Stimulated activated CD8-positive, alpha-beta memory T cell treated with anti-CD3 and anti-CD28 coated beads, Interleukin-2, amount 100 ng/mL, for 1 hour (primary cell): ENCODE measurements at regions not wholly inside any gene's neighbourhood (a gene's known extent, or its start where the extent isn't known, plus 50 kb on each side); places are given as distances from the start of the nearest gene placed in this dataset.

ENCODE experiments used
- DNase-seq, 2 donors: peaks; one replicate each; pipeline ENCODE4 v3.0.0-alpha.2; 2020; ENCODE audit warnings: low read depth in 2 of 2

GRCh38 chr10:62631241-62631640 lies 173.3 kb upstream of the ADO start:
- no peak for DNase-seq

DNA sequence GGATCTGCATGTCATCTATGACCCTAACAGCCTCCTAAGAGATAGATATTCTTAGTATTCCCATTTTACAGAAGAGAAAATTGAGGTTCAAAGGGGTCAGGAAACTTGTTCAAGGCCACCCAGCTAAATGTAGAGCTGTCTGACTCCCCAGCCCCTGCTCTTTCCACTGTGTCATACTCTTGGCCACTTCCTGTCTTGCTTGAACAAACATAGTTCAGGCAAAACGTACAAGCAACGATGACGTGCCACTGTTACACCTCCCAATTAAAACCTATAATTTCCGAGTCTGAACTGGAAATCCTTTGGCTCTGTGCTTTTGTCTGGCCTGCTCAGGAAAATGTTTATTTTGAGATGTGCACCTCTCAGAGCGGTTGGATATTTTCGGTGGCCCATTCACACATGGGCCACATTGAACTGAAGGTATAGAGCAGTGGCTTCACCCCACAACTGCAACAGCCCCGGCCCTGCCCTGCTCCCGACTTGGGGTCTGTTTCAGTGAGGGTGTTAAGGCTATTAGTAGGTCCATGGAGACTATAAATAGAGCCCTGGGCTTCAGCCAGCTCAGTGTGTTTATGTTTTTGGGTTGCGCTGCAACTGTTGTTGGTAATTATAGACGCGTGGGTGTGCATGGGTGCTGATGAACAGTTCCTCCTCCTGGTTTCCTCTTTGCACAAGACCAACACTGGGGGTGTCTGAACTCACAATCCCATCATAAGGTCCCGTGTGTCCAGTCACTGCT lies 172.3 kb upstream of the ADO start:
- DNase-seq = peak; percentile 26 to 45

DNA sequence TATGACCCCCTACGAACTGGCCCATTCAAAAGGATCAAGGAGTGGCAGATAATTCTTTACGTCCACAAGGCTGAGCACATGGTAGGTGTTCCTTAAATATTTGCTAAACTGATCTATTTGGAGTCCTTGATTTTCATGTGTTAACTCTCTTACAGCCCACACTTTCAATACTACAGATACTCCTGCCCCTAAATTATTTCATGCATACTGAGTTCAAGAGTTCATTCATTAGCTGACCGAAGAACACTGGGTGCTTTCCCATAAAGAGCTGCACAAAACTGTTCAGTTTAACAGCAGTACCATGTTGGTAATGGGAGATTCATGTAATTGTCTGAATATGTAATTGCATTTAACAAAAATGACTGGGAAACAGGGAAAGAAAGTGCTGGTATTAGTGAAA lies 170.5 kb upstream of the ADO start:
- DNase-seq = no peak

GRCh38 chr10:62634576-62634975 lies 169.9 kb upstream of the ADO start:
- no peak for DNase-seq

- no peak for DNase-seq
These were observed 169.4 kb upstream of the ADO start for GRCh38 chr10:62635127-62635526.

- DNase-seq = no peak
These were observed 167.7 kb upstream of the ADO start for GRCh38 chr10:62636825-62637248.

DNA sequence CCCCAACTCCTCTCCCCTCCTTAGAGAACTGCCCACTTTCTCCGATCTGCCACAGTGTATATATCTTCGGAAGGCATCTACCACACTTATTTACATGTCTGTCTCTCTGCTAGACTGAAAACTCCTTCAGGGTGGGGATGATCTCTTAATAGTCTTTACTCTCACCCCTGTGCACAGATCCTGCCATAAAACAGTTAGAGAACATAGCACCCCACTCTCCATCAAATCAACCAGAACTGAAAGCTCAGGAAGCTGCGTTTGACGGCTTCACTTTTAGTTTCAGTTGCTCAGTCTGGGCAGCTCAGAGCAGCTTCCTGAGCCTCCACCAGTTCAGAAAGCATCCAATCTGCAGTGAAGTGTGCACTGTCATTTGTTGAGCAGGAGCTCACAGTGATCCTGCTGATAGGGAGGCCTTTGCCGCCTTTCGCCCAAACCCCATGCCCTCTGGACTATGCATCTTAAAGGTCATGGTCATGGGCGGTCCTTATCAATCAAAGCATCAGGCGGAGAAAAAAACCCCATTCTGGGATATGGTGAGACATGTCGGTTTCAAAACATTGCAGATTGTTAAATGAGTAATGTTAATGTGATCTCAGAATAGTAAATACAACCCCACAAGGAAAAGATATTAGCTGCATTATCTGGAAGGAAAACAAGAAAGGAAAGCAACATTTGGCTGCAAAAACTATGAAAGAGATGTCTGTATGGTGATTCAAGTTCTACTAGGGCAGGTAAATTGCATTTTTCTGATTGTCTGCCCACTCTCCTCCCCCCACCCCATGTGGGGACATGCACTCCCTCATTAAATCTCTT lies 167.1 kb upstream of the ADO start:
- DNase-seq = peak; percentile 16 to 24

GRCh38 chr10:62638062-62638477 lies 166.4 kb upstream of the ADO start:
- DNase-seq = no peak

- no peak for DNase-seq
These were observed 165.4 kb upstream of the ADO start for GRCh38 chr10:62639144-62639543.

GRCh38 chr10:62640411-62640810 lies 164.1 kb upstream of the ADO start:
- DNase-seq = no peak

DNA sequence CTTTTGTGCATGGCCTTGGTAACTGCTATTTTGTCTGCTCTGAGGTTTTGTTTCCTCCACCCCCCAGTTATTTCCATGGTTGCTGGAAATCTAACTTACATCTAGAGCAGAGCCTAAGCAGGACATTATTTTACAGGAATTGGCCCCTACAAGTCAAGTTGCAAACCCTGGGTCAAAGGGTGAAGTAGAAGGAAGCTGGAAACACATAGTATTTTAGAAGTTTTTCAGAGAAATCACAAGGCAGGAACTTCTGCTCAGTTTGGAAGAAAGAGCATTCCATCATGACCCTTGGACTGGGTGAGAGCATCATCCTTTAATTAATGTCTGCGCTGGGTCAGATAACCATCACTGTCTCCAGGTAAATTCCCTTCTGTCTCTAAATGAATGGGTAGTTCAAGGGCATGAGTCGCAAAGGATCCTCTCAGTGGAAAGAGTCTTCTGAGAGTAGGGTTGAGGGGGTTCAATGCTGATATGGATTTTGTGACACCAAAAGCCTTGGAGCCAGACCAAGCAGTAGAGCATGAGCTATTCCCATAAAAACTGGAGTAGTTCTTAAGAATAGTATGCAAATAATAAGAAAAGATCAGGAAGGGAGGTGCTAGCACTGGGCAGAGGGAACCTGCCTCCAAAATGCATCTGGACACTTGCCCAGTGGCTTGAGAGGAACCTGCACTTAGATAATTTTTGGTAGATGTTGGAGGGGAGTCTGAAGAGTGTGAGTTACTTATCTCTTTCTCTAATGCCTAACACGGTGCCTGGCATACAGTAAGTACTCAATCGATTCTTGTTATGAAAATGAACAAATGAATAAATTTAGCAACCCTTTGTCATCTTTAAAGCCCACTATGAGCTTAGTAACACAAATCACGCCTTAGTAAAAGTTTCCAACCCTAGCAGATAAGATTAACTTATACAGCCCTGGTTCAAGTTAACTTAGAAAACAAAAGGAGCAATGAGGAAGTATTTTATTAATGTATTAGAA lies 160.6 kb upstream of the ADO start:
- no peak for DNase-seq

GRCh38 chr10:62647375-62648092 lies 157.0 kb upstream of the ADO start:
- no peak for DNase-seq

DNA sequence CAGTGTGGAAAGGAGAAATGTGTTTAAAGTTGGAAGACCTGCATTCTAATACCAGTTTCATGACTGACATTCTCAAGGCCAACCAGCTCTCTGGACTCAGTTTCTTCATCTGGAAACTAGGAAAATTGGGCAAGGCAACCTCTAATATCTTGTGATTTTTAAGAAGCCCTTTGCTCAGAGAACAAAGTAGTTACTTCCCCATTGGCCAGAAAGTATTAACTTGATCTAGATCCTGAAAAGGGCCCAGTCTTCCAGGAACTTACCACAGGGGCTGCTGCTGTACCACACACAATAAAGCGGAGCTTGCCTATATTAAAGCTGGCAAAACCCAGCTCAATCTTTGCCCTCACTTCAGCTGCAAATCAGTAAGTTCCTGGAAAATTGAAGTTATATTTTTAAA lies 155.6 kb upstream of the ADO start:
- DNase-seq = no peak

DNA sequence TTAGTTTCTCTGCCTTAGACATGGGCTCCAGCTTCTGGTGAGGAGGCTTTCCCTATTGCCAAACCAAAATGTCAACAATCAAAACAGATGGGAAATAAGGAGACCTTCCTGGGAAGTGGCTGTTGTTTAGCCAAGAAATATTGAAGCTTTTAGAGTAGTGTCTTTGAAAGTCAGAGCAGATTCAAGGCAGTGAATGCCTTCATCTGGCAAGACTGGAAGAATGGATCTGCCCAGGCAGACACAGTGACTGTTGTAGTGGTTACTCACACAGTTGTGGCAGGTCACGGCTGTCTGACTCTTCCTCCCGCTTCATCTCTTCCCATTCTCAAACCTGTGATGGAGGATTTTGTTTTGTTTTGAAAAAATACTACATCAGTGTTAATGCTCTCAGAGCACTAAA lies 154.1 kb upstream of the ADO start:
- no peak for DNase-seq

DNA sequence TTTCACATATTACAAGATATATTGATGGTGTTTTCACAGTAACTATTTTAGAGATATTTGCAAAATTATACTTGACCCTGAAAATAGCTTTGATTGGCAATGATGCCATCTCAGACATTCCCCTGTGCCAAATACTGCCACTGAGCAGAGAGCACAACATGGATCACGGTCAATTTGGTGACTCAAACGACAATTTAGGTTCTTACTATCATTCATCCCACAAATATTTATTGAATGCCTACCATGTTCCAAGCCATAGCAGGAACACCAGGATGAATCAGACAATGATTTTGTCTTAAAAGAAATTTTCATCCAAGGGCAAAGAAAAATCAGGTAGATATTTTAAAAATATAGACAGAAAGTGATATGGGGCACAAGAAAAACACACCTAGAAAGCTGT lies 153.2 kb upstream of the ADO start:
- DNase-seq = no peak

DNA sequence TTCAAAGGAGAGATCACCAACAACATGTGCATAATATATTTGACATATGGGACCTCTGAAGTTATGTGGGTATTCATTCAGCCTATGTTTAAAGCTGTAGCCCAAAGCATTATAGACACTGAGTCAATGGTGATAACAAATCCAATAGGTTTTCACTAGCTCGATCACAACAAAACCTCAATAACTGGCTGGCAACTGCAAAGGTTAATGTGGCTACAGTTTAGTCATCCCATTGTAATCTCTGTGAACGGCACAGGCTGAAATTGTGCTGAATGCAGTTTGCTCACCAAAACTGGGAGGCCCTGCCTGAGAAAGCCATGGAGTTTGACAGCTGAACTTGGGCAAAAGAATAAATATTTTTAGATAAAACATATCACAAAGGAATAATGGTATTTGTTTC lies 152.4 kb upstream of the ADO start:
- no peak for DNase-seq

GRCh38 chr10:62652564-62652963 lies 152.0 kb upstream of the ADO start:
- no peak for DNase-seq

GRCh38 chr10:62653254-62653653 lies 151.3 kb upstream of the ADO start:
- DNase-seq = no peak

DNA sequence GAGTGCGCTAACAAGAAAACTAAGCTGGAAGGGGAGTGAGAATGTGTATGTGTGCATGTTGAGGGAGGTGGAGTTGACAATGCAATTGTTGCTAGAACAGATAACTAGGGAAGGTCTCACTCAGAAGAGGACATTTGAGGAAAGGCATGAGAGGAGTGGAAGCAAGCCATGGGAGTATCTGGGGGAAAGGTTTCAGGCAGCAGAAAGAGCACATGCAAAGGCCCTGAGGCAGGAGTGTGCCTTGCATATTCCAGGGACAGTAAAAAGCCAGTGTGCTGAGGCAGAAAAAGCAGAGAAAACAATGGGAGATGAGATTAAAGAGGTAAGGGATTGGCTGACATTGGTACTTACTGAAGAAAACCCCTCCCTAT lies 149.6 kb upstream of the ADO start:
- DNase-seq = no peak

DNA sequence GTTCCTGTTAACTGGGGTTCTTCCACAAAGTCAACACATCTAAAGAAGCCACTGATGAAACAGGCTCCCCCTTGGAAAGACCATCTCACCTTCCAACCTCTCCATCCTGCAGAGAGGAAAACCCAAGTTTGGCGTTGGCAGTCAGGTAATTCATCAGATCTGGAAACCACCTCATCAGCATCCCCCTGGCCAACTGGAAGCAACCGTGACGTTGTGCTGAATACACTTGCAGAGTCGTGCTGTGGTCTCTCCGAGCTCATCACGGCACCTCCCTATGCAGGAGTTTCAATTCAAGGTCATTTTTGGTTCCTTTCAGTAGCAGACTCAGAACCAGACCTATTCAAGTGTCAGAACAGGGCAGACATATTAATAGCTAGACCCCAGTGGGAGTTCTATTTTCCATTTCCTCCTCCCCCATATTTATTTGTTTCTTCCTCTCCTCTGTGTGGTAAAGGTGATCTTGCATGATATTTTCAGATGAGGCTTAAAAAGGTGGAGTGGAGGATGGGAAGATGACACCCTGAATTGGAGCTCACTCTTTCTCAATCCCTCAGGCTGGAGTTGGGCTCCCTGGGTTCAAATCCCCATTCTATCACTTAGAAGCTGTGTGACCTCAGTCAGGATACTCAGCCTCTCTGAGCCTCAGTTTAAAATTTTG lies 149.1 kb upstream of the ADO start:
- no peak for DNase-seq

DNA sequence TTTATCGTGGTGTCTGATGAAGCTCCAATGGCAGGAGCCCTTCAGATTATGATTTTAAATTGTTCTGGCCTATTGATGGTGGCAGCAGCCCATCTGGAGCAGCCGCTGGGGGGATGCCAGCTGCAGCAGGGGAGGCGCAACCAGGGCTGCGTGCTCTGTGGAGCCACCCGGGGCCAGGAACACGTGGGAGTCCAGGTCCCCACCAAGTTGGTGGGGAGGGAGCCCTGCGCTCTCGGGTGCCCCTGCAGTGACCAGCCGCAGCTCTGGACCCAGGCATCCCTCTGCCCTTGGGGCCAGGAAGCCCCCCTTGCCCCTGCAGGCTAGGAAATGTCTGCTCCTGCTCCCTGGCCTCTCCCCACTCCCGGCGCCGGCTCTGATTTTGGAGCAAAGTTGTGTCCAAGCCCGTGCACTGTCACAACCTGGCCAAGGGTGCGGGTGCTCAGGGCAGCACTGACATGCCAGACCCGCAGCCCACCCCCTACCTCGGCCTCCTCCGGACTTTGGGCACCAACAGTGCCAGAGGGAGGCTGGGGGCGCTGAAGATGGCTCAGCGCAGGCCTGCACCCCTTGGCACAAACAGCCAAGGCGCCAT lies 147.2 kb upstream of the ADO start:
- no peak for DNase-seq
